Liver (tissue), 8 donors: ENCODE measurements at regions not wholly inside any gene's neighbourhood (a gene's known extent, or its start where the extent isn't known, plus 50 kb on each side); places are given as distances from the start of the nearest gene placed in this dataset.

Source experiments
- DNase-seq: peaks from one replicate; pipeline ENCODE4 v3.0.0-alpha.2; 2017; ENCODE audit warnings: low spot score
- H3K27ac ChIP-seq, 2 donors: one replicate each; pipeline ENCODE4 v1.7.0; 2013; ENCODE audit warnings: inconsistent platforms in 2 of 2, low read length in 2 of 2, control low read depth in 1 of 2, low read depth in 1 of 2, mild to moderate bottlenecking in 1 of 2
- H3K27me3 ChIP-seq, 4 donors: one replicate each; pipeline versions ENCODE4 v1.6.1 to v1.7.0; 2013; ENCODE audit warnings: low read length in 3 of 4, inconsistent platforms in 1 of 4, mild to moderate bottlenecking in 1 of 4, moderate library complexity in 1 of 4; ENCODE audit not compliant: control insufficient read depth in 4 of 4, insufficient read depth in 4 of 4
- H3K36me3 ChIP-seq, 4 donors: one replicate each; pipeline versions ENCODE4 v1.6.1 to v1.7.0; 2013; ENCODE audit warnings: low read length in 3 of 4, mild to moderate bottlenecking in 3 of 4, low read depth in 1 of 4, moderate library complexity in 1 of 4; ENCODE audit not compliant: control insufficient read depth in 4 of 4, insufficient read depth in 3 of 4
- H3K4me1 ChIP-seq, 4 donors: one replicate each; pipeline versions ENCODE4 v1.6.1 to v1.7.0; 2013; ENCODE audit warnings: low read length in 3 of 4, mild to moderate bottlenecking in 3 of 4, moderate library complexity in 1 of 4; ENCODE audit not compliant: control insufficient read depth in 4 of 4, insufficient read depth in 4 of 4
- H3K4me3 ChIP-seq, 3 donors: one replicate each; pipeline versions ENCODE4 v1.6.1 to v1.7.0; 2013; ENCODE audit warnings: low read length in 3 of 3, control low read depth in 1 of 3, low read depth in 1 of 3, mild to moderate bottlenecking in 1 of 3
- H3K9ac ChIP-seq, 2 donors: one replicate each; pipeline ENCODE4 v1.7.0; 2013; ENCODE audit warnings: low read length in 2 of 2, mild to moderate bottlenecking in 2 of 2, moderate library complexity in 2 of 2, control low read depth in 1 of 2, low read depth in 1 of 2
- H3K9me3 ChIP-seq, 4 donors: one replicate each; pipeline versions ENCODE4 v1.6.1 to v1.7.0; 2013; ENCODE audit warnings: low read length in 3 of 4; ENCODE audit not compliant: control insufficient read depth in 4 of 4
- ATF3 ChIP-seq: IDR thresholded peaks from 2 replicates; pipeline ENCODE4 v1.6.1; 2016; ENCODE audit warnings: antibody characterized with exemption
- CTCF ChIP-seq: fragments of 150-350 bp; IDR thresholded peaks from 2 replicates; pipeline ENCODE4 v1.5.1; 2017; ENCODE audit warnings: improper control_type of control experiment, low read depth, low read length; ENCODE audit not compliant: missing input control
- FOXA1 ChIP-seq: IDR thresholded peaks from 2 replicates; pipeline ENCODE4 v1.6.1; 2016; ENCODE audit warnings: antibody characterized with exemption
- FOXA2 ChIP-seq: IDR thresholded peaks from 2 replicates; pipeline ENCODE4 v1.6.1; 2016; ENCODE audit warnings: antibody characterized with exemption
- GABPA ChIP-seq, 2 donors: IDR thresholded peaks in 1 of 2; conservative IDR thresholded peaks in 1 of 2; 2 replicates each; pipeline ENCODE4 v1.6.1; 2016; ENCODE audit warnings: antibody characterized with exemption in 2 of 2, mild to moderate bottlenecking in 1 of 2, moderate library complexity in 1 of 2
- HNF4A ChIP-seq, 2 donors: conservative IDR thresholded peaks; 2 replicates each; pipeline ENCODE4 v1.6.1; 2016; ENCODE audit warnings: antibody characterized with exemption in 2 of 2, mild to moderate bottlenecking in 2 of 2
- HNF4G ChIP-seq: IDR thresholded peaks from 2 replicates; pipeline ENCODE4 v1.6.1; 2016; ENCODE audit warnings: antibody characterized with exemption
- JUND ChIP-seq, 2 donors: IDR thresholded peaks; 2 replicates each; pipeline ENCODE4 v1.6.1; 2016; ENCODE audit warnings: antibody characterized with exemption in 2 of 2
- MAX ChIP-seq: IDR thresholded peaks from 2 replicates; pipeline ENCODE4 v1.6.1; 2016; ENCODE audit warnings: antibody characterized with exemption
- NR2F2 ChIP-seq: IDR thresholded peaks from 2 replicates; pipeline ENCODE4 v1.6.1; 2016; ENCODE audit warnings: antibody characterized with exemption
- RAD21 ChIP-seq, 2 donors: IDR thresholded peaks; 2 replicates each; pipeline ENCODE4 v1.6.1; 2016; ENCODE audit warnings: antibody characterized with exemption in 2 of 2, mild to moderate bottlenecking in 2 of 2
- REST ChIP-seq: IDR thresholded peaks from 2 replicates; pipeline ENCODE4 v1.6.1; 2016; ENCODE audit warnings: antibody characterized with exemption, mild to moderate bottlenecking
- RXRA ChIP-seq, 2 donors: IDR thresholded peaks; 2 replicates each; pipeline ENCODE4 v1.6.1; 2017 to 2018; ENCODE audit warnings: antibody characterized with exemption in 2 of 2, mild to moderate bottlenecking in 1 of 2
- TAF1 ChIP-seq: conservative IDR thresholded peaks from 2 replicates; pipeline ENCODE4 v1.6.1; 2016; ENCODE audit warnings: antibody characterized with exemption, mild to moderate bottlenecking
- YY1 ChIP-seq: IDR thresholded peaks from 2 replicates; pipeline ENCODE4 v1.6.1; 2016; ENCODE audit warnings: antibody characterized with exemption, mild to moderate bottlenecking
- ZBTB33 ChIP-seq: IDR thresholded peaks from 2 replicates; pipeline ENCODE4 v1.6.1; 2016; ENCODE audit warnings: antibody characterized with exemption
- WGBS: extraction: QIAGEN DNeasy Blood & Tissue Kit; methylation state at CpG from one replicate; pipeline ENCODE4 v1.1.7; 2013; 5-methylcytosine and 5-hydroxymethylcytosine counted together
- donor health status: healthy.
- donor health status: healthy.
- donor health status: healthy.
- donor health status: healthy.
- donor health status: healthy.

GRCh38 chr5:153080940-153081339 is 409.5 kb upstream of the GRIA1 start:
- no peak for DNase-seq
- TF ChIP-seq FOXA1, result no peak
- no peak for TF ChIP-seq JUND (IDR thresholded peaks at IDR 0.05)
- TF ChIP-seq CTCF, result no peak
- TF ChIP-seq MAX, result no peak
- TF ChIP-seq HNF4G, result no peak
- no peak for TF ChIP-seq NR2F2
- no peak for TF ChIP-seq GABPA (IDR thresholded peaks at IDR 0.05 in 1 of 2, conservative IDR thresholded peaks at IDR 0.05 in 1 of 2)
- TF ChIP-seq HNF4A (conservative IDR thresholded peaks at IDR 0.05), result no peak
- no peak for TF ChIP-seq RXRA (IDR thresholded peaks at IDR 0.05)
- TF ChIP-seq YY1, result no peak
- no peak for TF ChIP-seq FOXA2
- TF ChIP-seq ZBTB33, result no peak
- TF ChIP-seq TAF1, result no peak
- TF ChIP-seq ATF3, result no peak
- TF ChIP-seq REST, result no peak
- no peak for TF ChIP-seq RAD21 (IDR thresholded peaks at IDR 0.05)
- H3K36me3 ChIP-seq, result no peaks in the 10 kb centered on the region
- 82% methylated on average over 6 of the region's 6 CpGs for WGBS
- H3K4me3 ChIP-seq, result no peak overlapping the region
- no peak overlapping the region for H3K9ac ChIP-seq
- no peaks in the 10 kb centered on the region for H3K4me1 ChIP-seq
- peaks cover 0 to 6% (median 0%) of the 10 kb centered on the region in 4 donors for H3K9me3 ChIP-seq
- peaks cover 0 to 5% (median 0%) of the 10 kb centered on the region in 4 donors for H3K27me3 ChIP-seq
- no peak overlapping the region for H3K27ac ChIP-seq

- Histone ChIP-seq H3K27ac (no peak overlapping the region), H3K9ac (no peak overlapping the region), H3K9me3 (peaks cover 0 to 6% (median 0%) of the 10 kb centered on the region in 4 donors), H3K4me1 (no peaks in the 10 kb centered on the region), H3K36me3 (no peaks in the 10 kb centered on the region), H3K27me3 (peaks cover 0 to 5% (median 0%) of the 10 kb centered on the region in 4 donors), H3K4me3 (no peak overlapping the region)
- no peak for DNase-seq
- TF ChIP-seq ATF3 (no peak), GABPA (IDR thresholded peaks at IDR 0.05 in 1 of 2, conservative IDR thresholded peaks at IDR 0.05 in 1 of 2) (no peak), YY1 (no peak), ZBTB33 (no peak)
- WGBS, result 52% methylated on average over 4 of the region's 4 CpGs
Observed at GRCh38 chr5:153081385-153081784, 409.1 kb upstream of the GRIA1 start.
